ENCODE measurements at regions not wholly inside any gene's neighbourhood (a gene's known extent, or its start where the extent isn't known, plus 50 kb on each side); places are given as distances from the start of the nearest gene placed in this dataset.
"Not testable (repeated sequence)": the region's sequence is repeated elsewhere in the genome, so short reads cannot be mapped to it uniquely, and the experiment has no call there.

DNA sequence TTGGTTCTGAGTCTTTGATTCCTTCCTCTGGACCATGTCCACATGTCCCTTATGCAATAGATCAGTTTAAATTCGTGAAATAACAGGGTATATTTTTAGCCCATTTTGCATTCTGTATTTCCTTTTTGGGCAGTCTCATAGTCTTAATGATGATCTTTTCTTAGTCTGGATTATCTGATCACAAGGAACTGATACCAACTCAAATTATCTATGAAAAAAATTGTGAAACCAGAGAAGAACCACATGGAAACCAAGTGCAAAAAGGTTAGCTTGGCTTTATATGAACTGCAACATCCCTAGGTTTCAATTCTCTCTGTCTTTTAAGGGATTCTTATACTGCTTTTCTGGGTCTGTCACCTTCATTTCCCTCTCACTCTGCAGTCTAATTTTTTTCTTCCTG is 608.6 kb upstream of the AADAT start:
- Histone ChIP-seq H4K20me1 (no peaks in the 10 kb centered on the region), H3K27ac (peak overlapping the region in 1 of 11 experiments; percentile 27; a peak in 1 of 22 replicates), H3K4me1 (peaks cover 9 to 22% (median 16%) of the 10 kb centered on the region in 10 experiments; a peak in 18 of 20 replicates), H3K4me3 (no peak overlapping the region), H3K9me3 (replicated peaks in 1 of 11) (peaks cover 0 to 8% (median 0%) of the 10 kb centered on the region in 11 experiments; a peak in 2 of 22 replicates), H3K36me3 (no peaks in the 10 kb centered on the region), H3K9ac (no peak overlapping the region), H3K27me3 (no peaks in the 10 kb centered on the region), H3K4me2 (peak overlapping the region; percentile 19 to 60 (median 45); a peak in 18 of 22 replicates)
- no peak for TF ChIP-seq Cebpa-rat (IDR thresholded peaks at IDR 0.05)

DNA sequence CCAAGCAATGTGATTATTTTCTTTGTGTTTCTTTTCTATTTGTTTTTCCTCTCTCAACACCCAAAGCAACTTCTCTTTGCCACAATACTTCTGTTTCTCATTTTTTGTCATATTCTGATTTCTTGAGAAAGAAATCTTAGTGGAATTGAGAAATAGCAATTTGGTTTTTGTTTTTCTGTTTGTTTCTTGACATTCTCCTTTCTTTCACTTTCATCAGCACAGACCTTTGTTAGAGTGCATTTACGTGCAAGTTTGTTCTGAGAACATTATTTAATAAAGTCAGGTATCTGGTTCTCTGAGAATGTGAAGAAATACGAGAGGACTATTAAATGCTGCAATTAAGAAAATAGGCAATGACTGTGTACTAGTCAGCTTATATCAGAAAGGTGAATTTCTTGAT is 608.1 kb upstream of the AADAT start:
- Histone ChIP-seq H3K4me3 (no peak overlapping the region), H3K27ac (peak overlapping the region in 2 of 11 experiments; percentile 22 to 27; a peak in 3 of 22 replicates), H3K9me3 (replicated peaks in 1 of 11) (peaks cover 0 to 13% (median 0%) of the 10 kb centered on the region in 11 experiments; a peak in 2 of 22 replicates), H3K4me1 (peaks cover 9 to 22% (median 16%) of the 10 kb centered on the region in 10 experiments; a peak in 18 of 20 replicates), H3K27me3 (no peaks in the 10 kb centered on the region), H3K4me2 (peak overlapping the region; percentile 19 to 60 (median 45); a peak in 15 of 22 replicates), H4K20me1 (no peaks in the 10 kb centered on the region), H3K36me3 (no peaks in the 10 kb centered on the region), H3K9ac (no peak overlapping the region)
- TF ChIP-seq Cebpa-rat (IDR thresholded peaks at IDR 0.05): no peak

DNA sequence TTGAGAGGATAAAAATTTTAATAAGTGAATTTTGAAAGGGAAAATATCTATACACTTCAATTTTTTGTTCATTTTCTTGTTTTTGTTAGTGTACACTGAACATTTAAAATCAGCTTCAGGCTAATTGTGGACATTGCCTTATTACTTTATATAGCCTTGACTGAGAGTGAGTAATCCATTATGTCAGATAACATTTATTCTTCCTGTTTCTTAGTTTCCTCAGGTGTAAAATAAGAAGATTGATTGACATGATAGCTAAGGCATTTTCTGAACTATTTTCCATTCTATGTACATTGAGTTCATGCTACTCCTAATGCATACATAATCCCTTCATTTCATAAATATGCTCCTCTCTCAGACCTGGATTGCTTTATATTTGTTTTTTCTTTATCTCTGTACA is 607.3 kb upstream of the AADAT start:
- no peaks in the 10 kb centered on the region for H4K20me1 ChIP-seq
- H3K4me2 ChIP-seq: 0 out of 22 replicates have a peak overlapping the region, but pooled peaks of 1 of the 11 experiments have one; percentile 59
- H3K27me3 ChIP-seq: no peaks in the 10 kb centered on the region
- no peak overlapping the region for H3K27ac ChIP-seq
- no peaks in the 10 kb centered on the region for H3K36me3 ChIP-seq
- H3K4me3 ChIP-seq: no peak overlapping the region
- peaks cover 0 to 14% (median 0%) of the 10 kb centered on the region in 11 experiments; a peak in 2 of 22 replicates for H3K9me3 ChIP-seq (replicated peaks in 1 of 11)
- no peak overlapping the region for H3K9ac ChIP-seq
- peaks cover 9 to 22% (median 16%) of the 10 kb centered on the region in 10 experiments; a peak in 18 of 20 replicates for H3K4me1 ChIP-seq
- TF ChIP-seq Cebpa-rat (IDR thresholded peaks at IDR 0.05): no peak

DNA sequence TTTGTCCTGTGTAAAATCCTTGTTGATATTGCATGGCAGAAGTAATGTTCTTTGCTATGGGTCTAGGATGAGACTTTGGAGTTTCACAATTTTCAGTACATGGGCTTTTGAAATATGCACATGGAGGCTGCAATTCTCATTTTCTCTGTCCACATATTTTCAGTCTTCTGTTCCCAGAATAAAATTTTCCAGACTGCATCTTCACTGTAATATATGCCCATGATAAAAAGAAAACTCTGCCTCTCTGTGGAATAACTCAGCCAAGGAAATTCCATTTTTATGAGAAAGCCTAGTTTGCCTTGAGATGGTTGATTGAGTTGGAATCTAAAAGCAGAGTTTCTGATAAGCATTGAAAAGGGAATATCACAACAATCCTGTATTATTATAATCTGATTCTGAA is 601.4 kb upstream of the AADAT start:
- Histone ChIP-seq H3K4me2 (no peak overlapping the region), H3K4me1 (no peaks in the 10 kb centered on the region), H3K27me3 (no peaks in the 10 kb centered on the region), H3K36me3 (no peaks in the 10 kb centered on the region), H3K27ac (no peak overlapping the region), H3K9me3 (replicated peaks in 1 of 11) (peaks cover 0 to 14% (median 0%) of the 10 kb centered on the region in 11 experiments; a peak in 2 of 22 replicates), H4K20me1 (no peaks in the 10 kb centered on the region), H3K9ac (no peak overlapping the region), H3K4me3 (no peak overlapping the region)
- TF ChIP-seq Cebpa-rat (IDR thresholded peaks at IDR 0.05): no peak

DNA sequence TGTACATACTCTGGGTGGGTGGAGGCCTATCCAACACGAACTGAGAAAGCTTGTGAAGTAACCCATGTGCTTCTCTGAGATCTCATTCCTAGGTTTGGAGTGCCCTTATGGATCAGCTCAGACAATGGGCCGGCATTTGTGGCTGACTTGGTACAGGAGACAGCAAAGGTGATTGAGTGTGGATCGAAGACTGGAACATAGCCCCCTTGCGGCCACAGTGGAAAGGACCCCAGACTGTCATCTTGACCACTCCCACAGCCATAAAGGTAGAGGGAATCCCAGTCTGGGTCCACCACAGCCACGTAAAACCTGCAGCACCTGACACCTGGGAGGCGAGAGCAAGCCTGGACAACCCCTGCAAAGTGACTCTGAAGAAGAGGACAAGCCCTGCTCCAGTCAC is 598.0 kb upstream of the AADAT start:
- Histone ChIP-seq H3K9me3 (replicated peaks in 1 of 11) (no peaks in the 10 kb centered on the region), H3K27me3 (no peaks in the 10 kb centered on the region), H3K4me2 (no peak overlapping the region), H3K9ac (no peak overlapping the region), H4K20me1 (no peaks in the 10 kb centered on the region), H3K27ac (no peak overlapping the region), H3K36me3 (no peaks in the 10 kb centered on the region), H3K4me1 (no peaks in the 10 kb centered on the region), H3K4me3 (no peak overlapping the region)
- no peak for TF ChIP-seq Cebpa-rat (IDR thresholded peaks at IDR 0.05)

DNA sequence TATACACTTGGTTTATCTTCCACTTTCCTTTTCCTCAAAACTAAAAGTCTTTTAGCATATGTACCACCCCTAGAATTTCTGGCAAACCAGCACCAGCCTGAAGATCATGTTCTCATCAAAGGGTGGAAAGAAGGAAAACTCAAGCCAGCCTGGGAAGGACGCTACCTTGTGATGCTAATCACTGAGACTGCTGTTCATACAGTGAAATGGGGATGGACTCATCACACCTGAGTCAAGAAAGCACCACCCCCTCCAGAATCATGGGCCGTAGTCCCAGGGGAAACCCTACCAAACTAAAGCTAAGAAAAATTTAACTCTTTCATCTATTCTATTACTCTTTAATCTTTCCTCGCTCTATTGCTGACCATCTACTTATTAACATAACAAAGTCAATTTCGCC is 595.9 kb upstream of the AADAT start:
- not testable (repeated sequence) for H3K4me1 ChIP-seq; H3K4me2 ChIP-seq; H3K9ac ChIP-seq; H3K27ac ChIP-seq; H3K27me3 ChIP-seq; H4K20me1 ChIP-seq; H3K4me3 ChIP-seq; H3K36me3 ChIP-seq; H3K9me3 ChIP-seq (replicated peaks in 1 of 11)

DNA sequence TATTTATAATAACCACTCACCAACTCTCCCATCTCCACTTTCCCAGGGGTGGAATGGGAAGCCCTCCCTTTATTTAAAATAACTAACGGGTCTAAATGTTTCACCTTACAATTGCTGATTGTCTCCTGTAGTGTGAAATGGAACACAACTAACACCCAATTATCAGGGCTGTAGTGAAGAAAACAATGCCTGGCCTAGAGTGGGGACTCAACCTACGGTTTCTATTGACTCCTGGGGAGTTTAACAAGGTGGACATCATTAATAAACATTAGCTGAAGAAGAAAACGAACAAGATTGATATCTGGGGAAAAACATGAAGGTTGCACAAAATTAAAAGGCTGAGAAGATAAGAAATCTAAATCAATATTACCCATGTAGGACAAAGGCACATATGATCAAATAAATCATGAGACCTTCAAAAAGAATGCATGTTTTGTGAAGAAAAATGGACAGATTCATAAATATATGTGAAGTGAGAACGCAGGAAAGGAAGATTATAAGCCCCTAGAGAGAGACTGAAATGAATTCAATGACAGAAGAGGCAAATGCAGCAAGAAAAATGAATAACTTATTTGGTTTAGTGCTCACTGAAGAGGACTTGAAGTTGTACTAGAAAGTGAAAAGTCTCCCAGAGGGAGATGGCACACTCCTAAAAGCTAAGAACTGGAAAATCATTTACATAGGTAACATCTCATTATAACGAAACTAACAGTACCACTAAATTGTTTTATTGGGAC is 593.0 kb upstream of the AADAT start:
- no peak for TF ChIP-seq Cebpa-rat (IDR thresholded peaks at IDR 0.05)
- Histone ChIP-seq H3K4me3 (no peak overlapping the region), H4K20me1 (no peaks in the 10 kb centered on the region), H3K36me3 (no peaks in the 10 kb centered on the region), H3K4me1 (no peaks in the 10 kb centered on the region), H3K9ac (no peak overlapping the region), H3K4me2 (no peak overlapping the region), H3K27ac (no peak overlapping the region), H3K9me3 (replicated peaks in 1 of 11) (no peaks in the 10 kb centered on the region; a peak in 1 of 22 replicates), H3K27me3 (no peaks in the 10 kb centered on the region)

DNA sequence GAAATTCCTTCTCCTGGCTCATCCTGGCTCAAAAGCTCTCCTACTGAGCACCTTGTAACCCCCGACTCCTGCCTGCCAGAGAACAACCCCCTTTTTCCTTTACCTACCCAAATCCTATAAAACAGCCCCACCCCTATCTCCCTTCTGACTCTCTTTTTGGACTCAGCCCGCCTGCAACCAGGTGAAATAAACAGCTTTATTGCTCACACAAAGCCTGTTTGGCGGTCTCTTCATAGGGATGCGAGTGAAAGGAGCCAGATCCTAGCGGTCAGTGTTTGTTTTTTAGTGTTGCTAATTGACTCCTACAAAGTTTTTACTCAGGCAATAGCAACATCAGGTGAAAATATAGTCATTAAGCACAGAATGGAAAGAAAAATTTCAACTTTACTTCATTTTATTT is 592.3 kb upstream of the AADAT start:
- H3K4me2 ChIP-seq; H3K27me3 ChIP-seq; H4K20me1 ChIP-seq; H3K9ac ChIP-seq; H3K4me1 ChIP-seq; H3K36me3 ChIP-seq; H3K4me3 ChIP-seq; H3K27ac ChIP-seq; H3K9me3 ChIP-seq (replicated peaks in 1 of 11): not testable (repeated sequence)

DNA sequence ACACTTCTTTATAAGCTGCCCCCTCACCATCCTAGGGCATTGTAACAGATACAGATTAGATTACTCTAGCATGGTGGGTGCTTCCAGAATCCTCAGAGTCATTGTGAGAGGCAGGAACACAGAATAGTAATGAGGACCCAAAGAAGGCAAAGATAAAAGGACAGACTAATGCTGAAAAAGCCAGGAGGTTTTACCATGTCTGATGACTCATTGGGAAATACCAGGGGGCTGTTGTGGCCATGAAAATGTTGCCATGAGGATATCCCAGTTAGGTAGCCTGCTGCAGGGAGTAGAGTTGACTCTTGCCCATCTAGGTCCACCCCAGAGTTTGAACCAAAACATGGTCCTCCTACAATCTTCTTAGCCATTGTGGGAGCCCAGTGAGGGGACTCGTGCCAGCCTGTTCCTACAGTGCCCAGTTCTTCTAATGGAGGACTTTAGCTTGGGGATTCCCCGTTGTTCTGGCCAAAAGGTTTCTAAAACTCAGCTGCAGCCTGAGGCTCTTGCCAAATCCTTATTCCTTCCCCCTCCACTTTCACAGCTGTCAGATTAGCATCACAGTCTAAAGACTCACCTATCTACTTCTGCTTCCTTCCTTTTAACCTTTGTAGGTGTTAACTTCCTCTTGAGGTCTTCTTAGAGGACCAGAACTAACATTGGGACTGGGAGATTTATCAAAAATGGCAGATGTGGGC is 586.0 kb upstream of the AADAT start:
- Histone ChIP-seq H3K9me3 (replicated peaks in 1 of 11) (no peaks in the 10 kb centered on the region; a peak in 1 of 22 replicates), H3K36me3 (no peaks in the 10 kb centered on the region), H3K27me3 (no peaks in the 10 kb centered on the region), H3K27ac (no peak overlapping the region), H4K20me1 (no peaks in the 10 kb centered on the region), H3K4me3 (no peak overlapping the region), H3K4me2 (no peak overlapping the region), H3K4me1 (peaks cover 0 to 13% (median 0%) of the 10 kb centered on the region in 10 experiments; a peak in 7 of 20 replicates), H3K9ac (no peak overlapping the region)
- no peak for TF ChIP-seq Cebpa-rat (IDR thresholded peaks at IDR 0.05)

All from BLaER1 treated with 17β-estradiol and CSF1 and Interleukin-3, amounts not matched to agents 10 nM and 100 nM (cell line).